ENCODE measurements at regions not wholly inside any gene's neighbourhood (a gene's known extent, or its start where the extent isn't known, plus 50 kb on each side); places are given as distances from the start of the nearest gene placed in this dataset.

DNA sequence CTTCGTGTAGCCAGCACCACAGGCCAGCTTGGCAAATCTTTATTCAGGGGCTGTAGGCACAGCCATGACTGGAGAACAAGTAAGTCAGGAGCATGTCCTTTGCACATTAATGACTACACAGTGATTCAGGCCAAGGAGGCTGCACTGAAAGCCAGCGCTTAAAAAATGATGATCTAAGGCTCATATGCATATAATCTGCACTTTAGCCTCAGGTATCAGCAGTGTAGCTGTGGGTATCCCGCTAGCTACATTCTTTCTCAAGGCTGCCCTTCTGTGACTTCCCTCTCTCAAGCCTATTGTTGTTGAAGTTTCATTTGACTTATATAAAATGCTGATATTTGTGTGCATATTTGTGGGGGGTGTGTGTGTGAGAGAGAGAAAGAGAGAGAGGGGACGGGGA is 62.6 kb upstream of the RGL1 start:
- TF ChIP-seq, protein P1, sequence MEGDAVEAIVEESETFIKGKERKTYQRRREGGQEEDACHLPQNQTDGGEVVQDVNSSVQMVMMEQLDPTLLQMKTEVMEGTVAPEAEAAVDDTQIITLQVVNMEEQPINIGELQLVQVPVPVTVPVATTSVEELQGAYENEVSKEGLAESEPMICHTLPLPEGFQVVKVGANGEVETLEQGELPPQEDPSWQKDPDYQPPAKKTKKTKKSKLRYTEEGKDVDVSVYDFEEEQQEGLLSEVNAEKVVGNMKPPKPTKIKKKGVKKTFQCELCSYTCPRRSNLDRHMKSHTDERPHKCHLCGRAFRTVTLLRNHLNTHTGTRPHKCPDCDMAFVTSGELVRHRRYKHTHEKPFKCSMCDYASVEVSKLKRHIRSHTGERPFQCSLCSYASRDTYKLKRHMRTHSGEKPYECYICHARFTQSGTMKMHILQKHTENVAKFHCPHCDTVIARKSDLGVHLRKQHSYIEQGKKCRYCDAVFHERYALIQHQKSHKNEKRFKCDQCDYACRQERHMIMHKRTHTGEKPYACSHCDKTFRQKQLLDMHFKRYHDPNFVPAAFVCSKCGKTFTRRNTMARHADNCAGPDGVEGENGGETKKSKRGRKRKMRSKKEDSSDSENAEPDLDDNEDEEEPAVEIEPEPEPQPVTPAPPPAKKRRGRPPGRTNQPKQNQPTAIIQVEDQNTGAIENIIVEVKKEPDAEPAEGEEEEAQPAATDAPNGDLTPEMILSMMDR (IDR thresholded peaks at IDR 0.05): no peak
- TF ChIP-seq POLR2A (IDR thresholded peaks at IDR 0.05): no peak
- TF ChIP-seq EP300 (IDR thresholded peaks at IDR 0.05): no peak
- TF ChIP-seq POLR2AphosphoS5 (IDR thresholded peaks at IDR 0.05): no peak

Data from sigmoid colon (tissue), 4 donors.